Mesothelial cell of epicardium (in vitro differentiated cells): ENCODE measurements at regions not wholly inside any gene's neighbourhood (a gene's known extent, or its start where the extent isn't known, plus 50 kb on each side); places are given as distances from the start of the nearest gene placed in this dataset.

Experiments
- DNase-seq, 2 experiments: peaks; one replicate each; pipeline ENCODE4 v3.0.0; 2021; ENCODE audit warnings: low spot score in 2 of 2; ENCODE audit not compliant: unreplicated experiment in 2 of 2
- H3K27ac Mint-ChIP-seq: 2 replicates; pipeline ENCODE4 v1.8.0; 2021; ENCODE audit warnings: mixed read lengths
- H3K27me3 Mint-ChIP-seq: 2 replicates; pipeline ENCODE4 v1.8.0; 2021; ENCODE audit warnings: low read depth, mixed read lengths
- H3K36me3 Mint-ChIP-seq: 2 replicates; pipeline ENCODE4 v1.8.0; 2021; ENCODE audit warnings: mixed read lengths
- H3K4me1 Mint-ChIP-seq: 2 replicates; pipeline ENCODE4 v1.8.0; 2021; ENCODE audit warnings: mixed read lengths
- H3K4me3 Mint-ChIP-seq: 2 replicates; pipeline ENCODE4 v1.8.0; 2021; ENCODE audit warnings: mild to moderate bottlenecking, moderate library complexity, mixed read lengths
- H3K9me3 Mint-ChIP-seq: 2 replicates; pipeline ENCODE4 v1.8.0; 2021; ENCODE audit warnings: mixed read lengths
- TF ChIP-seq, protein P1 (sequence below): fragments of 200-600 bp; sonication (generic); IDR thresholded peaks from one replicate; pipeline ENCODE4 v1.5.0; 2021; ENCODE audit warnings: antibody characterized with exemption; ENCODE audit not compliant: unreplicated experiment

DNA sequence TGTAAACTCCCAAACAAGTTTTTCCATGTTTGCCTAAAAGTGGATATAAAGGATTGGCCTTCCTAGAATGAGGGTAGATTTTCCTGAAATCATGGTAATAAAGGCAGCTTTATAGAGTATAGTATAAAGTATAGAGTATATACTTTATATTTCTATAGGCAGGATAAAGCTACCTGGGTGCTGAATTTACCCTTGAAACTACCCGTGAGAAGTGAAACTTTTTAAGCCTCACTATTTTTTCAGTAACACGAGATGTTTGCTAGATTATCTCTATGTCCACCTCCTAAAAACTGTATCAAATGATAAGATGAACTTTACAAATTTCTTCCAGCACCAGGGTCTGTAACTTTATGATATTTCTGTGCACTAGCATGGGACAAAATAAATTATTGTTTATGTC is 340.0 kb upstream of the GALNTL6 start:
- Mint-ChIP-seq H3K27ac (peak overlapping the region; percentile 26), H3K4me3 (no peak overlapping the region), H3K36me3 (no peaks in the 10 kb centered on the region), H3K4me1 (peaks cover 9% of the 10 kb centered on the region), H3K9me3 (no peaks in the 10 kb centered on the region), H3K27me3 (no peaks in the 10 kb centered on the region)
- TF ChIP-seq, protein P1, sequence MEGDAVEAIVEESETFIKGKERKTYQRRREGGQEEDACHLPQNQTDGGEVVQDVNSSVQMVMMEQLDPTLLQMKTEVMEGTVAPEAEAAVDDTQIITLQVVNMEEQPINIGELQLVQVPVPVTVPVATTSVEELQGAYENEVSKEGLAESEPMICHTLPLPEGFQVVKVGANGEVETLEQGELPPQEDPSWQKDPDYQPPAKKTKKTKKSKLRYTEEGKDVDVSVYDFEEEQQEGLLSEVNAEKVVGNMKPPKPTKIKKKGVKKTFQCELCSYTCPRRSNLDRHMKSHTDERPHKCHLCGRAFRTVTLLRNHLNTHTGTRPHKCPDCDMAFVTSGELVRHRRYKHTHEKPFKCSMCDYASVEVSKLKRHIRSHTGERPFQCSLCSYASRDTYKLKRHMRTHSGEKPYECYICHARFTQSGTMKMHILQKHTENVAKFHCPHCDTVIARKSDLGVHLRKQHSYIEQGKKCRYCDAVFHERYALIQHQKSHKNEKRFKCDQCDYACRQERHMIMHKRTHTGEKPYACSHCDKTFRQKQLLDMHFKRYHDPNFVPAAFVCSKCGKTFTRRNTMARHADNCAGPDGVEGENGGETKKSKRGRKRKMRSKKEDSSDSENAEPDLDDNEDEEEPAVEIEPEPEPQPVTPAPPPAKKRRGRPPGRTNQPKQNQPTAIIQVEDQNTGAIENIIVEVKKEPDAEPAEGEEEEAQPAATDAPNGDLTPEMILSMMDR: no peak
- no peak for DNase-seq

DNA sequence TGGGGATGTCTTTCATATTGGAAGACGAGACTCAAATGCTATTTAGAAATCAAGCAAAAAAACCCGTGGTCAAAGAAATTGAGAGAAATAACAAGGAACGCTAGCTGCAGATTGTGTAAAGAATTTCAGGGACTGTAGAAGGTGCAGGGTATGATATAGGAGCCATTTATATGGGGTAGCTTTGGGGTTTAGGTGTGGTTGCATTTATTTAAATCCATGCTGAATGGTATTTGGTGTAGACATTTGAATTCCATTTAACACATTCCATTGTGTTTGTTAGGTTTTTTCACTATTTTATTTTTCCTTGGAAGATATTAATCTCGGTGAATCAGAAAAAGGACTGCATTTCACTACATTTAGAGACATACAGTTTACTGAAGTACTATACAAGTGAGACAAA is 341.0 kb upstream of the GALNTL6 start:
- Mint-ChIP-seq H3K4me3 (no peak overlapping the region), H3K4me1 (peaks cover 9% of the 10 kb centered on the region), H3K9me3 (no peaks in the 10 kb centered on the region), H3K36me3 (no peaks in the 10 kb centered on the region), H3K27me3 (no peaks in the 10 kb centered on the region), H3K27ac (no peak overlapping the region)
- TF ChIP-seq, protein P1: no peak
- no peak for DNase-seq

DNA sequence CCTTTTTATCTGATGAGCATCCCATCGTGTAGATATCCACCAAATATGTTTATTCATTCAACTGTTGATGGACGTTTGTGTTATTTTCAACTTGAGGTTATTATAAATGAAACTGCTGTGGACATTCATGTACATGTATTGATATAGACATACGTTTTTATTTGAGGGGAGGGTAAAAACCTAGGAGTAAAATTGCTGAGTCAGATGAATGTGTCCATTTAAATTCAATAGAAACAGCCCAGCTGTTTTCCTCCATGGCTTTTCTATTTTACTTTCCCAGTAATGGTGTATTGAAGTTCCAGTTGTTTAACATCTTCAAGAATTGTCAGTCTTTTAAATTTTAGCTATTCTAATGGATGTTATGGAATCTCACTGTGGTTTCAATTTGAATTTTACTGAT is 348.7 kb upstream of the GALNTL6 start:
- no peaks in the 10 kb centered on the region for H3K27me3 Mint-ChIP-seq
- peaks cover 4% of the 10 kb centered on the region for H3K9me3 Mint-ChIP-seq
- H3K4me3 Mint-ChIP-seq: no peak overlapping the region
- no peak for DNase-seq
- no peak overlapping the region for H3K27ac Mint-ChIP-seq
- no peaks in the 10 kb centered on the region for H3K4me1 Mint-ChIP-seq
- TF ChIP-seq, protein P1: no peak
- peaks cover 2% of the 10 kb centered on the region for H3K36me3 Mint-ChIP-seq

DNA sequence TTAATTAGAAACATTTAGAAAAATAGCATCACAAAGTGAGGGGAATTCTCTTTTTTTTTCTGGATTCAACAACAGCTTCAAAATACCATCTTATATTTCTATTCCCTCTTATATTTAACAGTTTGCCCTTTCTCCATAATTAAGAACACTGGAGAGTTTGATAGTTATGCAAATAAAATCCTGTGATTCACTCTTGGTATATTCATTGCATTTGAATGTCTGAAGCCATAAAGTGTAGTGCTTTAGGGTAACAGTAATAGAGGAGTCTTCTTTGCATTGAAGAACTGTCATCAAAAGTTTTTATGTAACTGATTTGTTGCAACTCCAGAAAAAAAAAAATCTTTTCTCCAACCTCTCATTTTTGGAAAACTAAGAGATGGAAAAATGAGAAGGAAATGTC is 352.0 kb upstream of the GALNTL6 start:
- DNase-seq: no peak
- TF ChIP-seq, protein P1: no peak
- no peaks in the 10 kb centered on the region for H3K27me3 Mint-ChIP-seq
- H3K27ac Mint-ChIP-seq: no peak overlapping the region
- peaks cover 3% of the 10 kb centered on the region for H3K36me3 Mint-ChIP-seq
- peaks cover 21% of the 10 kb centered on the region for H3K9me3 Mint-ChIP-seq
- no peaks in the 10 kb centered on the region for H3K4me1 Mint-ChIP-seq
- no peak overlapping the region for H3K4me3 Mint-ChIP-seq

DNA sequence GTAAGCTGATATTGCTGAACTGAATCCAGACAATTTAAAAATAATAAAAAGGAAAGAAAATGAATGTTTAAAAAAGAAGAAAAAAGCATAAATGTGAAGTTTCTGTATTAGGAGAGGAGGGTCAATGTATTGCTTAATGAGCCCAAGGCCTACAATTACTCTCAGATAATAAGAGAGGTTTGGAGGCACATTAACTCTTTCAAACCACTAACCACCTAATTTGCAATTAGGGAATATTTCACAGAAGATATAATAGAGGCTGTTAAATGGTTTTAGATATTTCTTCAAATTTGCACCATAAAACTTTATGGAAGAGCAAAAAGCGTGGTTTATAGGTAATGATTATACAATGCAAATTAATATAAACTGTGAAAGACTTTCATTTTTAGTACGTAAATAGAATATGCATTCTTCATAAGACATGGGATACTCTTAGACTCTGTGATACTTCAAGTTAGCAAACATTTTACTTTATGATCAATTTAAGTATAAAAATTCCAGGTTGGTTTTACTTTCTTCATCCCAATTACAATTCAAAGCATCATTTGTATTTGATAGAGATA is 364.2 kb upstream of the GALNTL6 start:
- Mint-ChIP-seq H3K27ac (no peak overlapping the region), H3K9me3 (no peaks in the 10 kb centered on the region), H3K36me3 (no peaks in the 10 kb centered on the region), H3K27me3 (no peaks in the 10 kb centered on the region), H3K4me1 (peaks cover 8% of the 10 kb centered on the region), H3K4me3 (no peak overlapping the region)
- TF ChIP-seq, protein P1: no peak
- no peak for DNase-seq

DNA sequence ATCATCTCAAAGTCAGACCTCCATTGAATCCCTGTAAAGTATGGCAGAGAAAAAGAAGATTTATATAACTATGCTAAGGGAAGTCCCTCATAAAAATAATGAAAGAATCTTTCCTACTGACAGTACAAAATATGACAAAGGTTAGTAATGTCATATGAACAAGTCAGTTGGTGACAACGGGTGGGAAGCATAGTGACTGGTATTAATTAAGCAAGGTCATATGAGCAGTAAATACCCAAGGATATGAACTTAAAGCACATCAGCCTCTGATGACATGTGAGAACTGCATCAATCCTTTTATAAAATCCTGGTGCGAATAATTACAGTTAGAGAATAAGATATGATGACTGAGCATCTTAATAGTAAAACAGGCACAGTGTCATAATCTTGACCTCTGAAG is 364.8 kb upstream of the GALNTL6 start:
- no peak for DNase-seq
- Mint-ChIP-seq H3K27me3 (no peaks in the 10 kb centered on the region), H3K4me3 (no peak overlapping the region), H3K9me3 (no peaks in the 10 kb centered on the region), H3K4me1 (peaks cover 8% of the 10 kb centered on the region), H3K27ac (no peak overlapping the region), H3K36me3 (no peaks in the 10 kb centered on the region)
- TF ChIP-seq, protein P1: no peak
